NCI-H524 treated with DMSO at 0.1 percent for 48 hours (cell line): ENCODE measurements at regions not wholly inside any gene's neighbourhood (a gene's known extent, or its start where the extent isn't known, plus 50 kb on each side); places are given as distances from the start of the nearest gene placed in this dataset.
"Not testable (repeated sequence)": the region's sequence is repeated elsewhere in the genome, so short reads cannot be mapped to it uniquely, and the experiment has no call there.

Source experiments
- DNase-seq: peaks from one replicate; lab custom pipeline; 2025; lab: John Stamatoyannopoulos, UW

DNA sequence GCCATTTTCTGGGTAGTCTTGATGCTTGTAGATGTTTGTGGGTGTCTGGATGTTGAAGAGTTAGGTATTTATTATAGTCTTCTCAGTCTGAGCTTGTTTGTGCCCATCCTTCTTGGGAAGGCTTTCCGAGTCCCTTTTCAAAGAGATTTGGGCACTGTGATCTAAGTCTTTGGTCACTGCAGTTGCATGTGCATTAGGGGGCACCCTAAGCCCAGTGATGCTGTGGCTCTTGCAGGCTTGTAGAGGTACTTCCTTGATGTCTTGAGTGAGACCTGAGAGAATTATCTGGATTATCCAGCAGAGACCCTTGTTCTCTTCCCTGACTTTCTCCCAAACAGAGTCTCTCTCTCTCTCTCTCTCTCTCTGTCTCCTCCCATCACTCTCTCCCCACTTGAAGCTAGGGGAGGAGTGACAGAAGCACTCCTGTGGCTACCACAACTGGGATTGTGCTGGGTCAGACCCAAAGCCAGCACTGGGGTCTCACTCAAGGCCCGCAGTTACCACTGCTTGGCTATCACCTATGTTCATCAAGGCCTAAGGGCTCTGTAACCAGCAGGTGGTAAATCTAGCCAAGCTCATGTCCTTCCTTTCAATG is 68.5 kb downstream of the TMCO5A start:
- no peak for DNase-seq

DNA sequence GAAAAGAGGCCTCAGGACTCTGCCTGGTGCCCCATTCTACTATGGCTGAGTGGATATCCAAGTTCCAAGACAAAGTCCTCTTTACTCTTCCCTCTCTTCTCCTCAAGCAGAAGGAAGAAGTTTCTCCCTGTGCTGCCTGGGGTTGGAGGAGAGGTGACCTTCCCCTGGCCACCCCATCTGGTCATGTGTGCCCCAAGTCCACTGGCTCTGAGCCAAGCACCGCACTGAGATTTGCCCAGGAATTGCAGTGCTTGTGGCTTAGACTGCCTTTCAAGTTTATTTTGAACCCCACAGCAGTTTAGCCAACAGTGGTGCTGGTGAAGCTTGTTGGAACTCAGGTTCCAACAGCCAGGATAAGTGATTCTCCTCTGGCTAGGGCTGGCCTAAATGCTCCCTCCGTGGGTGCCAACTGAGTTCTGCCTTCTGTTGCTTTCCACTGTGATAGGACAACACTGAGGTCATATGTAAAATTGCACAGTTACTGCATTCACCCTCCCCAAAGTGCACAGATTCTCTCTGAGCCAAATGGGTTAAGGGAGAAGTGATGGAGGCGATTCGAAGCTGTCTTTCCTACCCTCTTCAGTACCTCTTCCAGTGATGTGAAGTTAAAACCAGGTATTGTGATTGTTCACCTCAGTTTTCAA is 69.9 kb downstream of the TMCO5A start:
- DNase-seq: no peak

DNA sequence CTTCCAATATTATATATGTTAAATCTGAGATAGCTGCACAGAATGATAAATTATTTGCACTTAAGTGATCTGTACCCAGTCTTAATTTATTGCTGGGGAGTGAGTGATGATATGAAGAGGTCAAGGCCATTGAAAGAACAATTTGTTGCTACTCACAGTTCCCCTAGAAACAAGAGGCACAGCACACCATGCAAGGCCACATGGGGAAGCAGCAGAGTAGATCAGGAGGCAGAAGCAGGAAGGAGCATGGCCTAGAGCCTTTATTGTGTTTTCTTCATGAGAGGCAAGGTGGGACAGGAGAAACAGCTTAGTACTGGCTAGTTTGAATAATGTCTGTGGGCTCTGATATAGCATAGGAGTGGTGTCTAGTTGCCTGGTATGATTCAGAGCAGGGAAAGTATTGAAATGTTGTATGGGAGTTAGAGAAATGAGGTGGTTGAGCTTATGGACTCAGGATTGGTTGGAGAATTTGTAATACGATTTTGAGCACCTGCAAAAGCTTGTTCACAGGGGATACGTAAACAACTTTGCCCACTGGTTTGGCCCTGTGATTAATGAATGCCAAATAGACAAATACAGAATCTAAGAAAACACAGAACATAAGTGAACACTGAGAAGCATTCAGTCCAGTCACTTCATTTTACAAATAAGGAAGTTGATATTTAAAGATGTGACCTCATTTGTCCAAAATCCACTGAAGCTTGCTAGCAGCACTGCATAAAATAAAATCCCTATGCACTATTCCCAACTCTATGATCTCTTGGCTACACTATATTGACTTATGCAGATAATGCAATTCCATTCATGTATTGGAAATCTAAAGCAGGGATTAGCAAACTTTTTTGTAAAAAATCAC is 71.7 kb downstream of the TMCO5A start:
- DNase-seq: no peak

DNA sequence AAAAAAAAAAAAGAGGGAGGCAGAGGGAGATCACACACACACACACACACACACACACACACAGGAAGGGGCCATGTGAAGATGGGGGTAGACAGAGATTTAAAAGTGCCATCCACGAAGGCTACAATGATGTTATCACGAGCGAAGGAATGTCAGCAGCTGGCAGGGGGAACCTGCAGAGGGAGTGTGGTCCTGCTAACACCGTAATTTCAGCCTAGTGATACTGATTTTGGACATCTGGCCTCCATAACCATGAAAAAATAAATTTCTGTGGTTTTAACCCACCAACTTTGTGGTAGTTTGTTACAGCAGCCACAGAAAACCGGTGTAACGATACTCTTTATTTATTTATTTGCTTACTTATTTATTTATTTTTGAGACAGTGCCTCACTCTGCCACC is 76.0 kb downstream of the TMCO5A start:
- no peak for DNase-seq

DNA sequence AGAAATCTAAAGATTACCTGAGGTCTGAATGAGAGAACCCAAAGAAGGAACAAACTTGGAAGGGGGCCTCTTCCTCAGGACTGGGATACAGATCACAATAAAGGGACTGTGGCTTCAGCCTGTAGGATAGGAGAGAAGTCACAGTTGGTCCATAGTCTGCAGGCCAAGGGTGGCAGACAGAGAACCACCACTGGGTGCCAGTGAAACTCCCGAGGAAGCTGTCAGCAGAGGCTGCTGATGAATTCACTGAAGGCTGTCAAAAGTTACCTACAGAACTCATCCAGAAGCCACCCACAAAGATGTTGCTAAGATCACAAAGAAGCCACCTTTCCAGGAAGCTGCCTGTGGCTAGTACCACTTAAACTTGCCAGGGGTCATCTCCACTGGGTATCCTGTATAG is 78.5 kb downstream of the TMCO5A start:
- DNase-seq: no peak

DNA sequence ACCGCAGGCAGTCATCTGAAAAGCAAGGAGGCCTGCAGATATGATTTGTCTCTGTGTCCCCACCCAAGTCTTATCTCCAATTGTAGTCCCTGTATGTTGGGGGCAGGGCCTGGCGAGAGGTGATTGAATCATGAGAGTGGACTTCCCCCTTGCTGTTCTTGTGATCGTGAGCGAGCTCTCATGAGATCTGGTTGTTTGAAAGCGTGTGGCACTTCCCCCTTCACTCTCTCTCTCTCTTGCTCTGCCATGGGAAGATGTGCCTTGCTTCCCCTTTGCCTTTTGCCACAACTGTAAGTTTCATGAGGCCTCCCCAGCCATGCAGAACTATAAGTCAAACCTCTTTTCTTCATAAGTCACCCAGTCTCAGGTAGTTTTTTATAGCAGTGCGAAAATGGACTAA is 83.3 kb downstream of the TMCO5A start:
- no peak for DNase-seq

DNA sequence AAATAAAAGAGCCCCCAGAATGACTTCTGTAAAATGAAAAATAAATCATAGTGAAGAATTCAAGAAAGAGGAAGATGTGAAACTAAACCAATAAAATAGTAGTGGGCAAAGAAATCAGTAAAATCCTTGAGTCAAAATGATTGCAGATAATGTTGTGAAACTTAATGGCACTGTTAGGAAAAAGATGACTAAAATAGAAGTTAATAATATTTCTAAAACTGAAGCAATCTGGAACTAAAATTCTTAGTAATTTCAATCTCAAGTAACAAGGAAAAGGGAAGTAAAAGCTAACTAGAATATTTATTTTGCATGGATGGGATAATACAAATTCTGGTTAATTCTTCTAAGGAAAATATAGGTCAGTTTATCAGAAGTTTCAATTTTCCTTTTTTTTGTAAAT is 84.6 kb downstream of the TMCO5A start:
- DNase-seq: no peak

DNA sequence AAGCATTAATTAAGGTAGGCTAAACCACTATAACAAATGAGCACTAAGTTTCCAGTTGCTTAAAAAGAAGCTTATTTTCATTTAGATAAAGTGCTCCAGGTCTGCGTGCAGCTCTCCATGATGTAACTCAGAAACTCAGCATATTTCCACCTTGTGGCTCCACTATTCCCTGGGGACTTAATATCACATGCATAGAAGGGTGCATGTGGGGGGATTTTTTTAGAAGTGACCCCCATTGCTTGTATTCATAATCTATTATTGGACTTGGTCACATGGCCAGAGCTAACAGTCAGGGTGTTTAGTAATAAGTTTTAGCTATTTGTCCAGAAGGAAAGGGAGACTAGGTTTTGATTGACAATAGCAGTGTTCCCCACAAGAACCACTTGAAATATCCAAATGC is 86.8 kb downstream of the TMCO5A start:
- DNase-seq: no peak

DNA sequence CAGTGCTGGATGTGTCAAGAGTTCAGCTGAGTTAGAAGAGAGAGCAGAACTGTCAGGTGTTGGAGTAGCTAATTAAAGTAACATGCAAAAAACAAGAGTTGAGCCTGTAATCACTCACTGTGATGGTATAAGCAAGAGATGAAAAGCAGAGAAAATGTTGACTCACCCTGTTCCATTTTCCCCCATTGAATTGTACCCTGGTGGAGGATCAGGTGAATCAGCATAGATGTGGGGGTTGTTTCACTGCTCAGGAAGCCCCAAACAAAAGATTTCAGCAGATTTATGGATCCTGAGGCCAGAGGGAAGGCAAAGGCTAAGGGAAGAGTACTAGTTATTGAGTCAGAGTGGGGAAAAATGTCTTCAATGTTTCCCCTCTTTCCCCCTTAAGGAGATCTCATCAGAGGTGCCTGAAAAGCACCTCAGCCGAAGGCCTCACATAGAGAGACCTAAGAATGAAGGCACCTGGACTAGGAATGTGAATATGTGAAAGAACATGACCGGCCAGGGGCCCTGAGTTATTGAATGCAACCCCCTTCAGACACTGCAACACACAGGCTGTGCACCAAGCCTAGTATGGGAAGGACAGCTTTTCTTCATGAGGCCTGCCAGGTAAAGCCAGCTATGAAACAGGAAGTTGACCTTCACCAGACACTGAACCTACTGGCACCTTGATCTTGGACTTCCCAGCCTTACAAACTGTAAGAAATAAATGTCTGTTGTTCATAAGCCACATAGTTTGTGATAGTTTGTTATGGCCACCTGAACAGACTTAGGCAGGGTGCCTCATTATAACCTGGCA is 90.1 kb downstream of the TMCO5A start:
- DNase-seq: no peak

DNA sequence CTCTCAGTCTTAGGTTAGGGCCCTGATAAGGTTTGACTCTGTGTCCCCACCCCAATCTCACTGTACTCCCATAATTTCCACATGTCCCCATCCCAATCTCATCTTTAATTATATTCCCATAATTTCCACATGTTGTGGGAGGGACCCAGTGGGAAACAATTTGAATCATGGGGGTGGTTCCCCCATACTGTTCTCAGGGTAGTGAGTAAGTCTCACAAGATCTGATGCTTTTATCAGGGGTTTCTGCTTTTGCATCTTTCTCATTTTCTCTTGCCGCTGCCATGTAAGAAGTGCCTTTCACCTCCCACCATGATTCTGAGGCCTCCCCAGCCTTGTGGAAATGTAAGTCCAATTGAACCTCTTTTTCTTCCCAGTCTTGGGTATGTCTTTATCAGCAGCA is 91.2 kb downstream of the TMCO5A start:
- not testable (repeated sequence) for DNase-seq

DNA sequence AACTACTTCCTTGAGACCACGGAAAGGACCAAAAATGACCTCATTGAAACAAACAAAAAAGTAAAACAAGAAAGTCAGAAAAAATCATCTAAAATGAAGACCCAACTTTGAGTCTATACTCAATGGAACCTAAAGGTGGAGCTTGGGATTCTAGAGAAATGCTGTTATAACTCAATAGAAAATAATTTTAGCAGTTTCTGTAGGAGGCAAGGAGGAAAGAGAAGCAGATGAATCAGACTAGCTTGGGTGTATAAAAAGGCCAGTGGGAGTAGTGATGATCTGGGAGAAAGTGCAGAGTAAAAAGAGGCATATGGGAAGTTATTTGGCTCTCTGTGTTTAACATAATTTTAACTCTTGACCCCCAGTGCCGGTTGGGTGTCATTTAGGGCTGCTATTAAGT is 94.4 kb downstream of the TMCO5A start:
- DNase-seq: no peak

DNA sequence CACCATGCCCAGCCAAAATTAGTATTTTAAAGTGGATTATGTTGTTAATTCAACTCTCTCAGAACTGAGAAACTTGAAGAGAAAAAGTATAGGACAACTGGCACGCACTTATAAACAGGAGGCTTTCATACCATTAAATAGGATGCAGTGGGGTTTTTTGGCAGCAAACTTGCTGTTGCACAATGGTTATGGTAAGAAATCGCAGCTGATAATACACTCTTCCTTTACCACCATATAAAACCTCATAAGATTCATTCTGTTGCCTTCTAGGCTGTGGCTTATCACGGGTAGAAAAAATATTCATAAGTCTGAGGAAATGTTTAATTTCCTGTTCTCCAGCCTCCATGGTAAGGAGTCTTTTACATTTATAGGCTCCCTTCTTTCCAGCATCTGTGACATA is 95.3 kb downstream of the TMCO5A start:
- DNase-seq: no peak

DNA sequence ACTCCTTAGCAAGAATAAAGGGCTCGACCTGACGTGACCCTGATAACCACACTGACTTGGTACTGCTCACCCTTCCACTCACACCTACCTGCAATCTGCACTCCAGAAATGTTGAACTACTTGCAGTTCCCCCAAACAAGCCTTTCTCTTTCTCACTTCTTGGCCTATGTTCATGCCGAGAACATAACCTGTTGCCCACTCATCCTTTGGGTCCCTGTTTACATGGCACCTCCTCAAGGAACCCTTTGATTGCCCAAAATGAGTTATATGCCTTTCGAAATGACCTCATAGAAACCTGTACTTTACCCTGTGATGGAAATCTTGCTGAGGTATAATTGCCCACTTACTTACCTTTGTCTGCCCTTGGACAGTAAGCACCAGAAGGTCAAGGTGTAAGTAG is 96.2 kb downstream of the TMCO5A start:
- no peak for DNase-seq

DNA sequence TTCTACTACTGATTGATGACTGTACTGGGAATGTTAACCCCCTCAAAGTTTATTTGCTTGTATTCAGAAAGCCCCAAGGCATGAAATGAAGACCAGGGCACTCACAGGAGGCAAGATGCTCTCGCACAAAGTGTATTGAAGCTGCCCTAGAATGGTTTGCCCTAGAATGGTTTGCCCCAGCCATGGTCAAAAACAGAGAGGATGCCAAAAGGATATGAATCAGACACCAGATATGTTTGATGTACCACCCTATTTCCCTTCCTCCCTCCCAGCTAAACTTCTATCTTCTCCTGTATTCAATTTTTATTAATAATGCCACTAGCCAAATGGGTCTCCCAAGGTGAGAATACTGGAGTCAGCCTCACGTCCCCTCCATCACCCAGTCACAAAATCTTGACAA is 101.3 kb downstream of the TMCO5A start:
- no peak for DNase-seq

DNA sequence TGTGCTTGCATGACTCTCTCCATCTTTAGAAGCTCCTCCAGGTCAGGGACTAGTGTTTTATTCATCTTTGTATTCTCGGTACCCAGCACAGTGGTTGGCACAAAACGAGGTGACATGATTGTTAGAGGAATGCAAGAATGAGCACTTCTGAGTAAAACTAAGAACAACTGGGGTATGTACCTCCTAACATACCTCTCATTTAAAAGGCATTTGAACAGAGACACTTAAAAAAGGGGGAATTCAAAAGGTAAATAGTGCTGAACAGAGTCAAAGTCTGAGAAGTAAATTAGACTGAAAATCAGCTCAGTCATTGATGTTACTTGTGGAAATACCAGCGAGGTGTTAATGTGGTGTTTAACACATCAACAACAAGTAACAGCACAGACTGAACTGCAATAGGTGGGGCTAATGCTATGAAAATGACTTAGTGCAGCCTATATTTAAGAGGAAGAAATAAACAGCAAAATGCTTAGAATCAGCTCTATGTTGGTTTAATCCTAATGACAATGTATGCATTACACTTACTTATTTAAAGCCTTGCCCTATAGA is 102.4 kb downstream of the TMCO5A start:
- DNase-seq: no peak

DNA sequence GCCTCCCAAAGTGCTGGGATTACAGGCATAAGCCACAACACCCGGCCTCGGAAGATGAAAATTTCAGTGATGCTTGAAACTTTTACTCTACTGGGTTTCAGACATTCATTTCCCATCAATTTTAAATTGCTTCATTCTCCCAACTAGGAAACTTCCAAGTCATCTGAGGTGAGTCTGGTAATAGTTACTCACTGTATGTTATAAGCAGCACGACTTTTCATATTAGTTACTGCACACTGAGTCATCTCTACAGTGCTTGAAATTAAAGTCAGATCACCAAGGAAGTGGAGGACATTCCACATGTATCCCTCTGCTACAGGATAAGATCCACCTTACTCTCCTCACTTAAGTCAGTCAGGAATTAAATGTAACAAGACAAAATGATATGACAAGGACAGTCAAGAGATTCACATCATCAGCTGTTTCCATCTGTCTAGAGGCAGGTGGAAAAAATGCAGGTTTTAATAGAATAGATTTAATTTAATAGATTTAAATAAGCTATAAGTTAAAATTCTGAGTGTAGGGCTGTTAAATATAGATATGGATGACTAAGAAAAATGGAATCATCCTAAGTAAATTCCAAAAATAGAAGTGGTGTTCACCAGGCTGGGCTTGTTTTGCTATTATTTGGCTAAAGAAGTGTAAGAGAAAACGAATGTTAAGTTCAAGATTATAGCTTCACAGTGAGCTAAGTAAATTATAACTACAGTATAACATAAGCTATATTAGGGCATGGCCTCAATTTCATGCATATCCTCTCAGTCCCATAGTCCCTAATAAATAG is 104.4 kb downstream of the TMCO5A start:
- no peak for DNase-seq

DNA sequence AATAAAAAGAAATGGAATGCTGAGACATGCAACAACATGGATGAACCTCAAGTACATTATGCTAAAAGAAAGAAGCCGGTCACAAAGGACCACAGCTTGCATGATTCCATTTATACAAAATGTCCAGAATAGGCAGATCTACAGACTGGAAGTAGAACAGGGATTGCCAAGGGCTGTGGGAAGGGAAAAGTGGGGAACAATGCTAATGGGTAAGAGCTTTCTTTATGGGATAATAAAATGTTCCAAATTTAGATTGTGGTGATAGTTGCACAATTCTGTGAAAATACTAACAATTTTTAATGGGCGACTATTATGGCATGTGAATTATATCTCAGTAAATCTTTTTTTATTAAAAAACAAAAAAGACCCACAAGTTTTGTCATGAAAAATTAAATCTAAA is 106.2 kb downstream of the TMCO5A start:
- DNase-seq: no peak

DNA sequence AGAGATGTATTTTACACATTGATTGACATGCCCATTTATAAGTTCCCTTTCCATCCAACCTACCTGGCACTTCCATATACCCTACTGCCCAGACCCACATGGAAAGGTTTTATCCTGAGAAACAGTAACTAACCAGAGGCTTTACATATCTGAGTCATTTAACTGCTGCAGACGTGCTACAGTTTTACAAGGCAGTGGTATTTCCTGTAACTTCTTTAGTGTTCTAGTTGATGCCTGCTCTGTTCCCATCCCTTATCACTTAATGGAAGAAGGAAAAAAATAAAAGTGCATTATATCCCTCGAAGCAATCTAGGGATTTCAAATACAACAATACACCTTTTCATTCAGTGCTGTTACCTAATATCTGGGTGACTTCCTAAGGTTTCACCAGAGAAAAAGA is 107.1 kb downstream of the TMCO5A start:
- DNase-seq: no peak

DNA sequence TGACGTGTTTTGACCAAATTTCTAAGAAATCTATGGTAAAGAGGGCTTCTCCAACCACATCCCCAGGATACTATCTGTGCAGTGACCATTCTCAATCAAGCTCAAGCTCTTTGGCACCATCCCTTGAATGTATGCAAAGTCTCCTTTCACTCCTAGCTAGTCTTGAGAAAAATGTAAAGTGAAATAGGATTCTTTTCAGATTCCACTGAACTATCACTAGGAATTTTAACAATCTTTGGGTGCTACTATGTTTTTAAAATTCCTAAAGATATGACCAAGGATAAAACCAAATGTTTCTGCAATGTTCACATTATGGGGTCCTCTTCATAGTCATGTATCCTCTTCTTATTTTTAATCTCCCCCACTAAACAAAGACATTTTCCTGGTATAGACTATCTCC is 107.8 kb downstream of the TMCO5A start:
- DNase-seq: no peak

DNA sequence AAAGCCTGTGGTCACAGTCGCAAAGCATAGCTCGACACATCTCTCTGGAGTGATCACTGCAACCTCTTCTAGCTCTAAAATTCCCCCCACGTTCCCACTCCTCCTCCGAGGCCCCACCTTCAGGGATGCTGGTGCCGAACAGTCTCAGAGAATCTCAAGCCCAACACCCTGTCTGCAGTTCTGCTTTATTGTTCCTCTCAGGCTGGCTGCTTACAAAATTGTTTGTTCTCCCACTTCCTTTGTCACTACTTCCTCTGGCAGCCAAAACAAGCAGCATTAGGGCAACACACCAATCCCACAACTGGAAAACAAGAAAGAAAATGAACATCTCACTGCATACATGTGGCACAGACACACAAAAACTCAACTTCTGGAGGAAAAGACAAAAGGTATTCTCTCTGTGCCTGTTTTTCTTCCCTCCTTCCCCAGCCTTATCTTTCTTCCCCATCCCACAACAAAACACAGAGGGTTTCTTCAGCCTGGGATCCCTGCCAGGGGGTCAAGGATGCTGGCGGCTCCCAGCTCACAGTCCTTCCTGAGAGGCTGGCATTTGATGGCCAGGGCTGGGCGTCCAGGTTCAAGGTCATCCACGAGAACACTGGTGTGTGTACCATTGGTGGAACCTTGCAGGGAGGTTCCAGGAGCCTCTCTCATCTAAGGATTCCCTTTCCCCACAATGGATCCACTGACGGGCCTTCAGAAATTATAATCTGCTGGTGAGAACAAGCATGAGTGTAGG is 108.4 kb downstream of the TMCO5A start:
- DNase-seq: no peak
